Cardiac muscle cell (in vitro differentiated cells and primary cell): ENCODE measurements at regions not wholly inside any gene's neighbourhood (a gene's known extent, or its start where the extent isn't known, plus 50 kb on each side); places are given as distances from the start of the nearest gene placed in this dataset.
A peak's percentile ranks its signal among the peaks of the same experiment; 100 is the strongest.

Source experiments
- DNase-seq, 2 donors: peaks; one replicate each; pipeline versions ENCODE4 v3.0.0 to v3.0.0-alpha.2; 2010 to 2017; ENCODE audit warnings: low read depth in 1 of 2, low spot score in 1 of 2
- H3K27ac ChIP-seq: fragments of 200-600 bp; sonication (generic); 2 replicates; pipeline ENCODE4 v1.5.1; 2016
- H3K27me3 ChIP-seq: fragments of 200-600 bp; sonication (generic); 2 replicates; pipeline ENCODE4 v1.6.0; 2016; ENCODE audit warnings: control low read depth
- H3K36me3 ChIP-seq: fragments of 200-600 bp; sonication (generic); 2 replicates; pipeline ENCODE4 v1.5.1; 2016; ENCODE audit warnings: control low read depth
- H3K4me1 ChIP-seq: fragments of 200-600 bp; sonication (generic); 2 replicates; pipeline ENCODE4 v1.8.1; 2017; ENCODE audit warnings: low read depth, mild to moderate bottlenecking, mixed run types
- H3K4me3 ChIP-seq: fragments of 200-600 bp; sonication (generic); 2 replicates; pipeline ENCODE4 v1.5.1; 2016; ENCODE audit warnings: mild to moderate bottlenecking
- H3K9me3 ChIP-seq: fragments of 200-600 bp; sonication (generic); 2 replicates; pipeline ENCODE4 v1.5.1; 2017; ENCODE audit warnings: low read depth, mild to moderate bottlenecking, control low read depth
- TF ChIP-seq, protein P1 (sequence below): IDR thresholded peaks from 2 replicates; pipeline ENCODE4 v1.5.1; 2012; ENCODE audit warnings: low read depth, mild to moderate bottlenecking, low read length

DNA sequence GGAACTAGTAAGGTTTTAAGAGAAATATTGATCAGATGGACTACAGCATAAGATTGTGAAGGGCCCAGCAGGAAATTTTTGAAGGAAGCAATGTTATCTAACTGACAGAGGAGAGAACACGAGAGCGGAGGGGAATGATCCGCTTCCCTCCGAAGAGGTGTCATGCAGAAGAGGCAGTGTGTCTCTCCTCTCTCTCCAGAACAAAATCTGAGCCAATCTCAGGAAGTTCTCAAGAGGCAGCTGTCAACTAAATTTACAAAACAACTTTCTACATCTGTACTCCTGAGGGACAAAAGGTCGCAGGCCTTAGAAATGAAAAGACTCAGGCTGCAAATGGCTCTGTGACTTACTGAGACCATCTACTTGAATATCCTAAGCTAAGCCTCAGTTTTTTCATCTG lies 224.6 kb upstream of the CDH5 start:
- peak in 1 of 2 donors; percentile 64 for DNase-seq
- Histone ChIP-seq H3K36me3 (no peaks in the 10 kb centered on the region), H3K27me3 (no peaks in the 10 kb centered on the region), H3K9me3 (no peaks in the 10 kb centered on the region), H3K27ac (no peak overlapping the region), H3K4me1 (peaks cover 21% of the 10 kb centered on the region), H3K4me3 (no peak overlapping the region)
- TF ChIP-seq, protein P1, sequence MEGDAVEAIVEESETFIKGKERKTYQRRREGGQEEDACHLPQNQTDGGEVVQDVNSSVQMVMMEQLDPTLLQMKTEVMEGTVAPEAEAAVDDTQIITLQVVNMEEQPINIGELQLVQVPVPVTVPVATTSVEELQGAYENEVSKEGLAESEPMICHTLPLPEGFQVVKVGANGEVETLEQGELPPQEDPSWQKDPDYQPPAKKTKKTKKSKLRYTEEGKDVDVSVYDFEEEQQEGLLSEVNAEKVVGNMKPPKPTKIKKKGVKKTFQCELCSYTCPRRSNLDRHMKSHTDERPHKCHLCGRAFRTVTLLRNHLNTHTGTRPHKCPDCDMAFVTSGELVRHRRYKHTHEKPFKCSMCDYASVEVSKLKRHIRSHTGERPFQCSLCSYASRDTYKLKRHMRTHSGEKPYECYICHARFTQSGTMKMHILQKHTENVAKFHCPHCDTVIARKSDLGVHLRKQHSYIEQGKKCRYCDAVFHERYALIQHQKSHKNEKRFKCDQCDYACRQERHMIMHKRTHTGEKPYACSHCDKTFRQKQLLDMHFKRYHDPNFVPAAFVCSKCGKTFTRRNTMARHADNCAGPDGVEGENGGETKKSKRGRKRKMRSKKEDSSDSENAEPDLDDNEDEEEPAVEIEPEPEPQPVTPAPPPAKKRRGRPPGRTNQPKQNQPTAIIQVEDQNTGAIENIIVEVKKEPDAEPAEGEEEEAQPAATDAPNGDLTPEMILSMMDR, result no peak

DNA sequence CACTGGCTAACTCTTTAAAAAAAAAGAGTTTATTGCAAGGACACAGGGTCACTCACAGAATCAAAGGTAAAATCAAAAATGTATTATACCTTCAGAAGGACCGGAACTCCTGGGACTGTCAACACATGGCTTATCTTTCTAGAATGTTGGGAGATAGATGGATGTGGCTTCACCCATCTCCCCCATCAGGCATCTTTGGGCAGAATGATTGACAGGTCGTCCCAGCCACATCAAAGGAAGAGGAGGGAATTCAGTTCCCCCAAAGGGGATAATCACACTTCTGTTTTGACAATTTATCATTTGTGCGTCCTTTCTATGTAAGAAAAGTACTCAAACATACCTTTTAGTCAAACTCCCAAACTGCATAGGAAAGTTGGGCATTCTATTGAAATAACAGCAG lies 228.6 kb upstream of the CDH5 start:
- Histone ChIP-seq H3K9me3 (no peaks in the 10 kb centered on the region), H3K36me3 (no peaks in the 10 kb centered on the region), H3K27ac (no peak overlapping the region), H3K27me3 (no peaks in the 10 kb centered on the region), H3K4me1 (peaks cover 33% of the 10 kb centered on the region), H3K4me3 (no peak overlapping the region)
- DNase-seq, result no peak
- TF ChIP-seq, protein P1, result no peak

DNA sequence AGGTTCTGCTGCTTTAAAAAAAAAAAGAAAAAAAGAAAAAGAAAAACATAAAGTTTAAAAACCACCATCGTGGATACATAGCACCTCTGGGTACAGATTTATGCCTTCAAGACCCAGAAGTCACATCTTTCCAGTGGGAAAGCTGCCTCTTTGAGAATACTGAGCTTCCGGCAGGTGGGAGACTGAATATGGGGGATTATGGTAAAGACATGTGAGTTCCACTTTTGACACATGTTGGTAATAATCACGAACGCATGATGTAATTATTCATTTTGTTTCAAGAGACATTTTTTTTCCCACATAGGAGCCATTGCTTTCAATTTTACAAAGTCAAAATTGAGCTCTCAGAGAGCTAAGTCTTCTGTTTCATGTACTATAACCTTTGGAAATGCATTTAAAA lies 229.7 kb upstream of the CDH5 start:
- H3K9me3 ChIP-seq, result no peaks in the 10 kb centered on the region
- no peaks in the 10 kb centered on the region for H3K27me3 ChIP-seq
- no peak for DNase-seq
- TF ChIP-seq, protein P1, result no peak
- no peak overlapping the region for H3K27ac ChIP-seq
- no peaks in the 10 kb centered on the region for H3K36me3 ChIP-seq
- peaks cover 29% of the 10 kb centered on the region for H3K4me1 ChIP-seq
- H3K4me3 ChIP-seq, result no peak overlapping the region

GRCh38 chr16:66135838-66136237 lies 230.7 kb upstream of the CDH5 start:
- H3K4me3 ChIP-seq, result no peak overlapping the region
- H3K4me1 ChIP-seq, result peaks cover 20% of the 10 kb centered on the region
- DNase-seq, result no peak
- no peaks in the 10 kb centered on the region for H3K36me3 ChIP-seq
- H3K9me3 ChIP-seq, result no peaks in the 10 kb centered on the region
- H3K27ac ChIP-seq, result peak overlapping the region; percentile 64
- TF ChIP-seq, protein P1, result no peak
- H3K27me3 ChIP-seq, result no peaks in the 10 kb centered on the region

GRCh38 chr16:66135421-66135831 lies 231.1 kb upstream of the CDH5 start:
- DNase-seq, result peak; percentile 25 to 65
- peaks cover 20% of the 10 kb centered on the region for H3K4me1 ChIP-seq
- no peaks in the 10 kb centered on the region for H3K9me3 ChIP-seq
- no peaks in the 10 kb centered on the region for H3K36me3 ChIP-seq
- peak overlapping the region; percentile 64 for H3K27ac ChIP-seq
- no peaks in the 10 kb centered on the region for H3K27me3 ChIP-seq
- TF ChIP-seq, protein P1, result no peak
- no peak overlapping the region for H3K4me3 ChIP-seq

- no peak overlapping the region for H3K4me3 ChIP-seq
- no peaks in the 10 kb centered on the region for H3K36me3 ChIP-seq
- H3K27me3 ChIP-seq, result no peaks in the 10 kb centered on the region
- H3K9me3 ChIP-seq, result no peaks in the 10 kb centered on the region
- H3K4me1 ChIP-seq, result peaks cover 20% of the 10 kb centered on the region
- TF ChIP-seq, protein P1, result no peak
- H3K27ac ChIP-seq, result no peak overlapping the region
- no peak for DNase-seq
These were observed 231.6 kb upstream of the CDH5 start for GRCh38 chr16:66134875-66135274.
